Tibial nerve (tissue), 4 donors: ENCODE measurements at regions not wholly inside any gene's neighbourhood (a gene's known extent, or its start where the extent isn't known, plus 50 kb on each side); places are given as distances from the start of the nearest gene placed in this dataset.

ENCODE experiments used
- CTCF ChIP-seq, 5 experiments: fragments of 200-600 bp in 3 of 5; fragments of 450-650 bp in 2 of 5; sonication (generic) in 3 of 5; IDR thresholded peaks; one replicate each; pipeline ENCODE4 v1.5.1; 2016 to 2019; ENCODE audit warnings: antibody characterized with exemption in 5 of 5, mild to moderate bottlenecking in 3 of 5, moderate library complexity in 2 of 5
- EP300 ChIP-seq, 2 donors: sonication (generic); formaldehyde crosslinking; IDR thresholded peaks; one replicate each; pipeline ENCODE4 v1.6.1; 2017; ENCODE audit warnings: antibody characterized with exemption in 2 of 2, mild to moderate bottlenecking in 1 of 2
- POLR2A ChIP-seq, 2 donors: fragments of 450-650 bp; IDR thresholded peaks; one replicate each; pipeline ENCODE4 v1.6.1; 2017; ENCODE audit warnings: antibody characterized with exemption in 2 of 2, mild to moderate bottlenecking in 2 of 2, moderate library complexity in 2 of 2

DNA sequence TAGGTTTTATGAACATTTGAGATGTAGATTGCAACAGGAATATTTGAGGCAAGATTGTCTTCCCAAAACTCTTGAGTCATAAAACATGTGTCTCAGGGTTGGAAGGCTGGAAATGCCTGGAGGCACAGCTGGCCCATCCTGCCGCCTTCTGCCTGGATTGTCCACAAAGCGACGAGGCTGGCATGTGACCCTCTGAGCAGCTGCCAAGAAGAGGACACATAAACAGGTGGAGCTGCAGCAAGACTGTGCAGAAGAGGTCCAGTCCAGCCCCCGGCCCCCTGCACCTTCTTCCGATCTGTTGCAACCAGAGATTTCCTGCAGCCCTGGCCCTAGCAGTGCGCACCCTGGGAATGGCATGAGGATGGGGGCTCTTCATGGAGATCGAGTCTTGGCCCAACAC is 101.9 kb upstream of the BCOR start:
- no peak for TF ChIP-seq CTCF (IDR thresholded peaks at IDR 0.05)
- no peak for TF ChIP-seq EP300 (IDR thresholded peaks at IDR 0.05)
- TF ChIP-seq POLR2A (IDR thresholded peaks at IDR 0.05): no peak
